Fibroblast of skin of right biceps (primary cell): ENCODE measurements at regions not wholly inside any gene's neighbourhood (a gene's known extent, or its start where the extent isn't known, plus 50 kb on each side); places are given as distances from the start of the nearest gene placed in this dataset.

ENCODE experiments used
- DNase-seq: peaks from one replicate; pipeline ENCODE4 v3.0.0-alpha.2; 2013

GRCh38 chr4:34183926-34184325, 2060.4 kb downstream of the ARAP2 start:
- peak; percentile 47 for DNase-seq

GRCh38 chr4:34187056-34187455, 2057.3 kb downstream of the ARAP2 start:
- DNase-seq: no peak

GRCh38 chr4:34191443-34191842, 2052.9 kb downstream of the ARAP2 start:
- DNase-seq: peak; percentile 33

DNA sequence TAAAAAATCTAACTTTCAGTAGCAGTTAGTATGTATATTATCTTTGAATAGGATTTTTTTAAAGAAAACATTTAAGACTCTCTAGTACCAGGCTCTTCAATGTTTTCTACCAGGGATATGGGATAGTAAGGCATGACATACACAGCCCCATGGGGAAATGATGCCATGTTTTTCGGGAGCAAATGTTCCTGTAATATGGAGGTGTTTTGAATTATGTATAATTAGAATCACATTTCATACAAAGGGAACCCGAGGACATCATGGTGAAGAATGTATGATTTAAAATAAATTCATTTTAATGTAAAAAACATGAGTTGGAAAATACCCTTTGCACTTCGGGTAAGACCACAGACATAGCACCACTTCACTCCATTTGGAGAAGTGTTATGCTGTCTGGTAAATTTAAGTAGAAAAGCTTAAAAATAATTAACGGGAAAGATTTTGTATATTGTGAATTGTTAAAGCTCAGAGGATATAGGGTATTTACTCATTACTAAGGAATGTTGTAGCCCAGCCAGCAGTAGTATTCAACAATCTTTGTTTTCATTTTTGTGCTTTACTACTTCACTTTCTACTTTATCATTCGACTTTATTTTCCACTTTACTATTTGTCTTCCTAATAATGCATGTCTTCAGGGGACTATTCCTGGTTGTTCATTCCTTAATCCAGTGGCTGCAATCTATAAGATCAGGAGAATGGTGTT, 2050.7 kb downstream of the ARAP2 start:
- peak; percentile 68 for DNase-seq

DNA sequence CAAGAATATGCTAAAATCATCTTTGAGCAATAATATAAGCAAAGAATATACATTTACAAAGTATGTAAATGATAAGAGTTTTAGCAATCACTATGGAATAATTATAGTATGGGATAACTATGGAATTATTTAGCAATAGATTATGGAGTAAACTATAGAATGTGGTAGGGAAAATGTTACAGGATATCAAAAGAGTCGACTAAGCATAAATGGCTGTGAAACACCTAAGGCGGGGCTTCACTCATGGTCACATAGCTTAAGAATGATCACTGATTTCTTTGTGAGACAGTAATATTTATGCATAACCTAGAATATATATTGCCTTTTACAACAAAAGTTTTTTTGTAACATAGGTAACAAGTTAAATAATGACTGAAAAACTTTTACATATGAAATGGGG, 2049.7 kb downstream of the ARAP2 start:
- no peak for DNase-seq

DNA sequence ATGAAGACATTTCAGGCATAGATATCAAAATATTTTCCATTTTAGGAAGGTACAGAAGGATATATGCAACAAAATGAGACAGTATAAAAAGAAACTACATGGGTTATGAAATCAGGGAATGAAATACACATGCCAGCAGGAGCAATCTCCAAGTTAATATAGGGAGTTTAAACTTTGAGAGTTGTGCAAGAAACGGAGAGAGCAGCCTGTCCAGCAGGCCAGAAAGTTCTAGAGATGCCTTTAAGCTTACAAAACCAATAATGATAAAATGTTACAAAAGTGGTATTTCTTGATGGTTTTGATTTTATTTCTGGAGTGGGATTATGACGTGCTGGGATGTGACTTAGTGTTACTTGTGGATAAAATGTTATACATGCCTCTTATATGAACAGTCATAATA, 2047.9 kb downstream of the ARAP2 start:
- DNase-seq: no peak

GRCh38 chr4:34198966-34199365, 2045.3 kb downstream of the ARAP2 start:
- DNase-seq: no peak

GRCh38 chr4:34200535-34200934, 2043.8 kb downstream of the ARAP2 start:
- DNase-seq: no peak

DNA sequence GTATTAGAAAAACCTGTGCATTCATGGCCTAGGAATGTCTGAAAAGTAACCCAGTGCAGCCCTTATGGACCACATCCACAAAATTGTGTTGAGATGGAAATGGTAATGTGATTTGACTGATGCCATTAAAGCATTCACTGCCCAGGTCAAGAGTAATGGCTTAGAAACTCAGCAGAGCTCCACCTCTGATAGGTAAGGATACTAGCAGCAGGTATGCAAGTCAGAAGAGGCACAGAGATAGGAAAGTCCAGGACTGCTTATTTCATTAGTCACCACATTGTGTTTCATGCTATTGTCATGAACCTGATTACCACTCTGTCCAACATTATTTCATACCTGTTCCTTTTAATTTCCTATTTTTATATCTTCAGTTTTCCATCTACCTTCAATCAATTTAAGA, 2042.2 kb downstream of the ARAP2 start:
- DNase-seq: no peak

- no peak for DNase-seq
Measured at GRCh38 chr4:34220601-34221000, 2023.7 kb downstream of the ARAP2 start.

DNA sequence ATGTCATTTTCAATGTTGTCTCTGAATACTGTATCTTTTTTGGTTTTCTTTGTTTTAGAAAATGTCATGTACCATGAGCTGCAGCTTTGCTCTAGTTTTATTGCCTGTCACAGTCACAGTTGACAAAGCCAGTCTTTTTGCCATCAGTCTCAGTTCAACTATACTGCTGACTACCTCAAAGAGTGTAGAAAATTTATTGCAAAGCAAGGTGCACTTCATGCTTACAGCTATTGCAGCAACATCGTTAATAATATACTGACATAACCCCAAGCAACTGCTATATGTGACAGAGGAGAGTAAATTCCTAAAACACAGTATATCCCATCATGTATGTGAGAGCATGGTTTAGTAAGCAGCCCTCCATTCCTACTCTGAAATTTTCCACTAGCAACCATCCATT, 2022.3 kb downstream of the ARAP2 start:
- DNase-seq: no peak

DNA sequence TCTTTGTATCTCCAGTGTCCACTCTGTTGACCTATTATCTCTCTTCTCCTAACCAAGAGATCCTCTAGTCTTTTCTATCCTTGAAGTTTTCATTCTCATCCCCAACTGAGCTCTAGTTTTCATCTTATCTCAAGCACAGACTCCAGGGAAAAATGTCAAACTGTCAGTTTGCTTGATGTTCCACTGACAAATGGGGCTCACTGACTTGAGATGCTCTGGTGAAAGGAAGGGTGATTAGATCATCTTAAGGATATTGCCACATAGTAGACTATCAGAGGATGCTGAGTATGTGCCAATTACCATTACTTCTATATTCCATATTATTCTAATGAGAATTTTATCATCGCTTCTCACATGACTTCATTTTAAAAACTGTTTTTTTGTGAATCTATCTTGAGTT, 2008.2 kb downstream of the ARAP2 start:
- DNase-seq: no peak

- DNase-seq: no peak
Measured at GRCh38 chr4:34245276-34245675, 1999.0 kb downstream of the ARAP2 start.

GRCh38 chr4:34250562-34250961, 1993.8 kb downstream of the ARAP2 start:
- peak; percentile 61 for DNase-seq

DNA sequence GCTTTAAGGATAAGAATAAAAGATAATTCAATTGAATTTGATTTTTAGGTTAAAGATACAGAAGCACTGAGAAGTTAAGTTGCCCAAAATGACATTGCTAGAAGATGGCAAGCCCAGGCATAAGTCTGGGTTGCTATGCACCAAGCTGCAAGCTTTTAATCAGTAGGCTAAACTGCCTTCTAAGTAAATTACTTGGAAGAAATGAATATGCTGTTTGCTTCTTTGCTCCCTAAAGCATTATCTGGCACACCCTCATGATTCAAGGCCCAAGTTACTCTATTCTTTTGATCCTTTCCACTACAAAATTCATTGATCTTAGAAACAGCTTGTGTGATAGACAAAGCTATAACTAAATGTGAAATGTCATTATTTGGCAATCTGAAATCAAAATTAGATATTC, 1991.1 kb downstream of the ARAP2 start:
- no peak for DNase-seq

GRCh38 chr4:34258176-34258575, 1986.1 kb downstream of the ARAP2 start:
- peak; percentile 40 for DNase-seq

DNA sequence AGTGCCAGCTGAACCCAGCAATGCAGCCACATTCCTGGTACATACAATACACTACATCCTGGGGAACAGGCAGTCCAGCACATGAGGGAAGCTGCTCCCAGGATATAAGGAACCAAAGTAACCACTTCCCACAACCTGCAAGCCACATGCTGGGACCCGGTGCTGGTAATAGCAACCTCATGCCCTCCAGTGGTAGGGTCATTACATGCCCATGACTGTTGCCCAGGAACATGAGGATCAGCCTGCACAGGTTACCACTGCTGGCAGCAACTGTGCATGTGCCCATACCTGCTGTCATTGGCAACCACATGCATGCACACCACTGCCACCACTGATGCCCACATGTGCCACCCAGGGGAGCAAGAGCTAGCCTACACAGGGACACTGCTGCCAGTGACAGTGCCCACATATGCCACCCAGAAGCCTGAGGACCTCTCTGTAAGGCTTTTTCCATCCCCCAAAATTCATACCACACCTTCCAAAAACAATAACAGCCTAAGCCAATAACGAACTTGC, 1982.5 kb downstream of the ARAP2 start:
- DNase-seq: no peak

- no peak for DNase-seq
Measured at GRCh38 chr4:34269613-34270012, 1974.7 kb downstream of the ARAP2 start.

DNA sequence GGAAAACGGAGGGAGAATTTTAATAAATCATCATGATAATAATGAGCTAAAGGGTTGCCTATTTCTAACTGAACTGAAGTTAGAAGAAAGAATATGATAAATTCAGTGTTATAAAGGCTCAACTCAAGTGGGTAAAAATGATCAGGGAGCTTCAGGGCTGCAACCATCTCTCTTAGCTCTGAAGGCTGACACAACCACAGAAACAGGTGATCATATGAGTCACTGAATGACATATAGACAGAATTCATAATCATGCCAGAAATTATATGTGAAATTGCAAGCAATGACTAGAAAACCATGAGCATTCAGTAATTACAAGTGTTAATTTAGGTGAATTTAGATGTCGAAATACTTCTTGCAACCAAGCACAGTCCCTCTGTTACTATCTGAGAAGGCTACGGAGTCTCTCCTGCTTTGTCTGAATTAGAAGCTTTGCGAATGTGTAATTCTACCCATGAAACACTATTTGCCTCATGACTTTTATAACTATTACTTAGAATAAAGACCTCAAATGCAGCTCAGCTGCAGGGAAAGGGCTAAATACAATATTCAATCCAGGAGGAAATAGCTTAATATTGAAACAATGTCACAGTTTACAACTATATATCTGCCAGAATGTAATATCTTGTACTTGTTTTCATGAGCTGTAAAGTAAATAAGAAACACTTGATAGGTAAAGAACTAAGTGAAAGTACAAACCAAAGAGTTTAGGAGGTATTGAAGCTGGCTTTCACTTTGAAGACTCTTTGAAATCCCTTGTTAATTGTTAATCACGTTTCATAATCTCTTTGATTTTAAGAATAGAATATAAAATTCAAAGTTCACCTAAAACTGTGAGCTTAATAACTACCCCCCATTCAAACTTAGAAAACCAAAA, 1972.6 kb downstream of the ARAP2 start:
- DNase-seq: no peak

DNA sequence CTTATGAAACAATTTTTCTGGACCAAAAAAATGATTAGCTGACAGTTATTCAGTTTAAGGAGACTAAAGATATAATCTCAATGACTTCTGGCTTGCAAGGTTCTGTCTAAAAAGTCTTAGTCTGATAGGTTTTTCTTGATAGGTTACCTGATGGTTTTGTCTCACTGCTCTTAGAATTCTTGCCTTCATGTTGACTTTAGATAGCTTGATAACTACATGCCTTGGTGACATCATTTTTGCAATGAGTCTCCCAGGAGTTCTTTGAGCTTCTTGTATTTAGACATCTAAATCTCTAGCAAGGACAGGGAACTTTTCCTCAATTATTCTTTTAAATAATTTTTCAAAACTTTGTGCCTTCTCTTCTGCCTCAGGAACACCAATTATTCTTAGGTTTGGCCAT, 1965.3 kb downstream of the ARAP2 start:
- DNase-seq: no peak

- DNase-seq: no peak
Measured at GRCh38 chr4:34280131-34280530, 1964.2 kb downstream of the ARAP2 start.

- DNase-seq: no peak
Measured at GRCh38 chr4:34281826-34282225, 1962.5 kb downstream of the ARAP2 start.

DNA sequence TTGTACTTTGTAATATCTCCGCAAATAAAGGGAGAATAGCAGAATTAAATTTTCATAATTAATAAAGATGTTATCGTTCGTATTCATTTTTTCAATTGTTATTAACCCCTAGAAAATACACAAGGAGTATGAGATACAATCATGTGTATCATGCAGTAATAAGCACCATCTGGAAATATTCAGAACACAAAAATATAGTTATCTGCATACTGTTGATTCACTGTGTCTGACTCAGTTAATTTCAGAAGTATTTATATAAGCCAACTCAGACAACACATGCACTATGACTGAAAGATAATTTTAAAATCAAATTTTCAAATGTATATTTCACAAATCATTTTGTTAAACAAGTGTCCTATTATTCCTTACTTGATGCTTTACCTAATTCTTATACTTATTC, 1954.8 kb downstream of the ARAP2 start:
- DNase-seq: peak; percentile 20

- no peak for DNase-seq
Measured at GRCh38 chr4:34289962-34290361, 1954.4 kb downstream of the ARAP2 start.
